T follicular helper cell (primary cell): ENCODE measurements at regions not wholly inside any gene's neighbourhood (a gene's known extent, or its start where the extent isn't known, plus 50 kb on each side); places are given as distances from the start of the nearest gene placed in this dataset.
"Not testable (repeated sequence)": the region's sequence is repeated elsewhere in the genome, so short reads cannot be mapped to it uniquely, and the experiment has no call there.

Experiments
- DNase-seq: peaks from one replicate; pipeline ENCODE4 v3.0.0-alpha.2; 2020; ENCODE audit warnings: low read depth

GRCh38 chr3:124137216-124137615, 145.3 kb upstream of the ROPN1 start:
- no peak for DNase-seq

GRCh38 chr3:124138148-124138547, 146.2 kb upstream of the ROPN1 start:
- DNase-seq: no peak

GRCh38 chr3:124140746-124141145, 148.8 kb upstream of the ROPN1 start:
- no peak for DNase-seq

- no peak for DNase-seq
Observed at GRCh38 chr3:124142389-124142970, 150.6 kb upstream of the ROPN1 start.

GRCh38 chr3:124143047-124143446, 151.1 kb upstream of the ROPN1 start:
- no peak for DNase-seq

- no peak for DNase-seq
Observed at GRCh38 chr3:124144035-124144814, 152.3 kb upstream of the ROPN1 start.

GRCh38 chr3:124147429-124147828, 155.5 kb upstream of the ROPN1 start:
- DNase-seq: no peak

GRCh38 chr3:124147946-124148345, 156.0 kb upstream of the ROPN1 start:
- no peak for DNase-seq

GRCh38 chr3:124149081-124149480, 157.2 kb upstream of the ROPN1 start:
- no peak for DNase-seq

GRCh38 chr3:124149771-124150170, 157.8 kb upstream of the ROPN1 start:
- DNase-seq: no peak

- not testable (repeated sequence) for DNase-seq
Observed at GRCh38 chr3:124152891-124153290, 161.0 kb upstream of the ROPN1 start.

GRCh38 chr3:124156866-124157712, 165.2 kb upstream of the ROPN1 start:
- no peak for DNase-seq

- DNase-seq: no peak
Observed at GRCh38 chr3:124157748-124158147, 165.8 kb upstream of the ROPN1 start.

- DNase-seq: no peak
Observed at GRCh38 chr3:124158168-124158881, 166.4 kb upstream of the ROPN1 start.

- DNase-seq: no peak
Observed at GRCh38 chr3:124161448-124161847, 169.5 kb upstream of the ROPN1 start.

- no peak for DNase-seq
Observed at GRCh38 chr3:124163689-124164088, 171.8 kb upstream of the ROPN1 start.

- DNase-seq: no peak
Observed at GRCh38 chr3:124168271-124168670, 176.3 kb upstream of the ROPN1 start.

GRCh38 chr3:124172283-124172682, 180.4 kb upstream of the ROPN1 start:
- no peak for DNase-seq

- DNase-seq: no peak
Observed at GRCh38 chr3:124172816-124173215, 180.9 kb upstream of the ROPN1 start.

GRCh38 chr3:124174476-124174875, 182.6 kb upstream of the ROPN1 start:
- DNase-seq: no peak

GRCh38 chr3:124174910-124175874, 183.3 kb upstream of the ROPN1 start:
- DNase-seq: no peak
